NCI-H345 treated with DMSO at 0.1 percent for 48 hours (cell line): ENCODE measurements at regions not wholly inside any gene's neighbourhood (a gene's known extent, or its start where the extent isn't known, plus 50 kb on each side); places are given as distances from the start of the nearest gene placed in this dataset.
"Not testable (repeated sequence)": the region's sequence is repeated elsewhere in the genome, so short reads cannot be mapped to it uniquely, and the experiment has no call there.

Source experiments
- DNase-seq: peaks from one replicate; lab custom pipeline; 2025; ENCODE audit not compliant: unreplicated experiment; lab: John Stamatoyannopoulos, UW

- no peak for DNase-seq
Observed at GRCh38 chrX:27404366-27404765, 58.8 kb downstream of the PPP4R3C start.

- no peak for DNase-seq
Observed at GRCh38 chrX:27399146-27399456, 64.0 kb downstream of the PPP4R3C start.

GRCh38 chrX:27391623-27392022, 71.5 kb downstream of the PPP4R3C start:
- DNase-seq = no peak

- DNase-seq = no peak
Observed at GRCh38 chrX:27381419-27381818, 81.7 kb downstream of the PPP4R3C start.

- DNase-seq = no peak
Observed at GRCh38 chrX:27380163-27380845, 82.8 kb downstream of the PPP4R3C start.

GRCh38 chrX:27354021-27354420, 109.1 kb downstream of the PPP4R3C start:
- DNase-seq = no peak

GRCh38 chrX:27350476-27350875, 112.7 kb downstream of the PPP4R3C start:
- DNase-seq = no peak

- DNase-seq = no peak
Observed at GRCh38 chrX:27336466-27337091, 126.6 kb downstream of the PPP4R3C start.

GRCh38 chrX:27321632-27322031, 141.5 kb downstream of the PPP4R3C start:
- no peak for DNase-seq

GRCh38 chrX:27309406-27309805, 153.7 kb downstream of the PPP4R3C start:
- DNase-seq = no peak

- DNase-seq = no peak
Observed at GRCh38 chrX:27307546-27307945, 155.6 kb downstream of the PPP4R3C start.

GRCh38 chrX:27292552-27292951, 170.6 kb downstream of the PPP4R3C start:
- DNase-seq = not testable (repeated sequence)

GRCh38 chrX:27276751-27277150, 186.4 kb downstream of the PPP4R3C start:
- DNase-seq = no peak

- DNase-seq = no peak
Observed at GRCh38 chrX:27254656-27255055, 208.5 kb downstream of the PPP4R3C start.

- DNase-seq = no peak
Observed at GRCh38 chrX:27251369-27251768, 211.8 kb downstream of the PPP4R3C start.

GRCh38 chrX:27242581-27242980, 220.6 kb downstream of the PPP4R3C start:
- DNase-seq = no peak

GRCh38 chrX:27241981-27242380, 221.2 kb downstream of the PPP4R3C start:
- no peak for DNase-seq

GRCh38 chrX:27240042-27240441, 223.1 kb downstream of the PPP4R3C start:
- DNase-seq = not testable (repeated sequence)

- DNase-seq = no peak
Observed at GRCh38 chrX:27236681-27237080, 226.5 kb downstream of the PPP4R3C start.

GRCh38 chrX:27229721-27230120, 233.4 kb downstream of the PPP4R3C start:
- no peak for DNase-seq

GRCh38 chrX:27222661-27223060, 240.5 kb downstream of the PPP4R3C start:
- no peak for DNase-seq

GRCh38 chrX:27186671-27187070, 276.5 kb downstream of the PPP4R3C start:
- DNase-seq = peak; percentile 53

GRCh38 chrX:27163236-27163635, 299.9 kb downstream of the PPP4R3C start:
- DNase-seq = no peak
